Suprapubic skin (tissue), 4 donors: ENCODE measurements at regions not wholly inside any gene's neighbourhood (a gene's known extent, or its start where the extent isn't known, plus 50 kb on each side); places are given as distances from the start of the nearest gene placed in this dataset.

Experiments used
- CTCF ChIP-seq, 2 donors: fragments of 200-600 bp in 1 of 2; fragments of 450-650 bp in 1 of 2; sonication (generic) in 1 of 2; IDR thresholded peaks; one replicate each; pipeline ENCODE4 v1.5.1; 2016 to 2019; ENCODE audit warnings: antibody characterized with exemption in 2 of 2, mild to moderate bottlenecking in 1 of 2, moderate library complexity in 1 of 2
- POLR2A ChIP-seq, 2 donors: fragments of 450-650 bp; IDR thresholded peaks; one replicate each; pipeline ENCODE4 v1.6.1; 2017; ENCODE audit warnings: antibody characterized with exemption in 2 of 2, mild to moderate bottlenecking in 2 of 2, moderate library complexity in 2 of 2
- POLR2AphosphoS5 ChIP-seq, 3 donors: sonication (generic); formaldehyde crosslinking; IDR thresholded peaks; one replicate each; pipeline ENCODE4 v1.6.1; 2017; ENCODE audit warnings: antibody characterized with exemption in 3 of 3

GRCh38 chr10:33900596-33900995 lies 566.1 kb upstream of the NRP1 start:
- TF ChIP-seq POLR2AphosphoS5 (IDR thresholded peaks at IDR 0.05), result no peak
- no peak for TF ChIP-seq CTCF (IDR thresholded peaks at IDR 0.05)
- no peak for TF ChIP-seq POLR2A (IDR thresholded peaks at IDR 0.05)
